Spleen (tissue), 11 donors: ENCODE measurements at regions not wholly inside any gene's neighbourhood (a gene's known extent, or its start where the extent isn't known, plus 50 kb on each side); places are given as distances from the start of the nearest gene placed in this dataset.
A peak's percentile ranks its signal among the peaks of the same experiment; 100 is the strongest.

ENCODE experiments used
- DNase-seq: peaks from one replicate; pipeline ENCODE4 v3.0.0-alpha.2; 2020
- H3K27ac ChIP-seq, 8 donors: fragments of 200-600 bp; sonication (generic) in 7 of 8; 1 replicate in 4 of 8; 2 replicates in 4 of 8; pipeline versions ENCODE4 v1.5.0 to v1.8.0; 2016 to 2021; ENCODE audit warnings: inconsistent platforms in 4 of 8, mild to moderate bottlenecking in 4 of 8, moderate library complexity in 1 of 8
- H3K27me3 ChIP-seq, 7 donors: fragments of 200-600 bp; sonication (generic) in 6 of 7; replicated peaks in 1 of 7; 1 replicate in 4 of 7; 2 replicates in 3 of 7; pipeline versions ENCODE4 v1.5.0 to v1.8.0; 2016 to 2021; ENCODE audit warnings: inconsistent platforms in 3 of 7, mild to moderate bottlenecking in 1 of 7
- H3K36me3 ChIP-seq, 6 donors: fragments of 200-600 bp; sonication (generic) in 5 of 6; 1 replicate in 4 of 6; 2 replicates in 2 of 6; pipeline versions ENCODE4 v1.5.0 to v1.8.0; 2016 to 2021; ENCODE audit warnings: inconsistent platforms in 2 of 6
- H3K4me1 ChIP-seq, 6 donors: fragments of 200-600 bp; sonication (generic) in 5 of 6; 1 replicate in 3 of 6; 2 replicates in 3 of 6; pipeline versions ENCODE4 v1.5.0 to v1.8.0; 2016 to 2021; ENCODE audit warnings: inconsistent platforms in 3 of 6
- H3K4me3 ChIP-seq, 8 donors: fragments of 200-600 bp; sonication (generic) in 7 of 8; 1 replicate in 4 of 8; 2 replicates in 4 of 8; pipeline versions ENCODE4 v1.5.0 to v1.8.0; 2016 to 2021; ENCODE audit warnings: inconsistent platforms in 4 of 8, mild to moderate bottlenecking in 4 of 8, moderate library complexity in 2 of 8
- H3K9me3 ChIP-seq, 8 donors: fragments of 200-600 bp; sonication (generic) in 7 of 8; 1 replicate in 4 of 8; 2 replicates in 4 of 8; pipeline versions ENCODE4 v1.5.0 to v1.8.0; 2016 to 2021; ENCODE audit warnings: inconsistent platforms in 4 of 8
- POLR2A ChIP-seq, 3 donors: fragments of 450-650 bp; IDR thresholded peaks; one replicate each; pipeline ENCODE4 v1.5.1; 2017; ENCODE audit warnings: antibody characterized with exemption in 3 of 3, mild to moderate bottlenecking in 1 of 3
- POLR2AphosphoS5 ChIP-seq, 3 donors: sonication (generic); formaldehyde crosslinking; IDR thresholded peaks; one replicate each; pipeline ENCODE4 v1.5.1; 2017; ENCODE audit warnings: antibody characterized with exemption in 3 of 3
- WGBS, 5 donors: extraction: QIAGEN DNeasy Blood & Tissue Kit in 3 of 5; methylation state at CpG; one replicate each; pipeline versions ENCODE4 v1.1.5 to v1.1.7; 2013 to 2018; 5-methylcytosine and 5-hydroxymethylcytosine counted together
- intact Hi-C: fragments of 100-400 bp; cut with DNase I; formaldehyde crosslinking; loops from one replicate; pipeline ENCODE4 v1.15.0; 2023; ENCODE audit warnings: low total_unique reads
- TF ChIP-seq, protein P1 (sequence below), 11 experiments: fragments of 200-600 bp in 7 of 11; fragments of 450-650 bp in 4 of 11; sonication (generic) in 4 of 11; IDR thresholded peaks in 8 of 11; conservative IDR thresholded peaks in 3 of 11; 1 replicate in 7 of 11; 2 replicates in 4 of 11; pipeline versions ENCODE4 v1.4.0 to v1.8.0; 2016 to 2021; ENCODE audit warnings: antibody characterized with exemption in 11 of 11, inconsistent platforms in 4 of 11, mild to moderate bottlenecking in 1 of 11
- donor health status: healthy with polysubstance abuse.
- donor health status: DM: no; HTN: no; CAD: no; lungs with moderate emphysema.
- donor health status: DM: no; HTN: no; CAD: no.
- donor health status: Bipolar disorder and iron deficiency.
- donor health status: healthy.
- donor health status: DM: no; HTN: no; CAD: no.
- donor health status: DM: yes; HTN: yes; CAD: no.

DNA sequence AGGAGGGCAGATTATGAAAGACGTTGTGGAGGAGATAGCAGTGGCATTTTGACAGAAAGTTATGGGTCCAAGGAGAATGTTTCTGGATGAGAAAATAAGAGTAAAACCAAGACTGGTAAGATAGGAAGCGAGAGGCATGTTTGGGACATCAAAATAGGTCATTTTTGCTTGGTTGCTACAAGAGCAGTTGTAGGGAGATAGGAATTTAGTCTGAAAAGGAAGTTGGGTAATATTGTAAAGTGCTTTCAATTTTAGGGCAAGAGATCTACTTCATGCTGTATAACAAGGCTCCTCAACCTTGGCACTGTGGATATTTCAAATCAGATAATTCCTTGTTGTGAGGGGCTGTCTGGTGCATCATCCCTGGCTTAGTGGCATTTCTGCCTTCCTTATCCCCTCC is 118.0 kb upstream of the DPH6 start:
- H3K4me3 ChIP-seq = no peak overlapping the region
- WGBS, 5 donors = 57 to 77% (median 60%) methylated on average over 2 of the region's 2 CpGs
- TF ChIP-seq POLR2AphosphoS5 (IDR thresholded peaks at IDR 0.05) (no peak), POLR2A (IDR thresholded peaks at IDR 0.05) (no peak)
- TF ChIP-seq, protein P1, sequence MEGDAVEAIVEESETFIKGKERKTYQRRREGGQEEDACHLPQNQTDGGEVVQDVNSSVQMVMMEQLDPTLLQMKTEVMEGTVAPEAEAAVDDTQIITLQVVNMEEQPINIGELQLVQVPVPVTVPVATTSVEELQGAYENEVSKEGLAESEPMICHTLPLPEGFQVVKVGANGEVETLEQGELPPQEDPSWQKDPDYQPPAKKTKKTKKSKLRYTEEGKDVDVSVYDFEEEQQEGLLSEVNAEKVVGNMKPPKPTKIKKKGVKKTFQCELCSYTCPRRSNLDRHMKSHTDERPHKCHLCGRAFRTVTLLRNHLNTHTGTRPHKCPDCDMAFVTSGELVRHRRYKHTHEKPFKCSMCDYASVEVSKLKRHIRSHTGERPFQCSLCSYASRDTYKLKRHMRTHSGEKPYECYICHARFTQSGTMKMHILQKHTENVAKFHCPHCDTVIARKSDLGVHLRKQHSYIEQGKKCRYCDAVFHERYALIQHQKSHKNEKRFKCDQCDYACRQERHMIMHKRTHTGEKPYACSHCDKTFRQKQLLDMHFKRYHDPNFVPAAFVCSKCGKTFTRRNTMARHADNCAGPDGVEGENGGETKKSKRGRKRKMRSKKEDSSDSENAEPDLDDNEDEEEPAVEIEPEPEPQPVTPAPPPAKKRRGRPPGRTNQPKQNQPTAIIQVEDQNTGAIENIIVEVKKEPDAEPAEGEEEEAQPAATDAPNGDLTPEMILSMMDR (IDR thresholded peaks at IDR 0.05 in 8 of 11, conservative IDR thresholded peaks at IDR 0.05 in 3 of 11) = no peak
- intact Hi-C loops = no loop called here
- H3K27me3 ChIP-seq = no peaks in the 10 kb centered on the region
- peak overlapping the region in 1 of 8 donors; percentile 12 for H3K27ac ChIP-seq
- H3K36me3 ChIP-seq = no peaks in the 10 kb centered on the region
- no peak for DNase-seq
- H3K4me1 ChIP-seq = peaks cover 0 to 24% (median 9%) of the 10 kb centered on the region in 6 donors
- H3K9me3 ChIP-seq = no peaks in the 10 kb centered on the region

DNA sequence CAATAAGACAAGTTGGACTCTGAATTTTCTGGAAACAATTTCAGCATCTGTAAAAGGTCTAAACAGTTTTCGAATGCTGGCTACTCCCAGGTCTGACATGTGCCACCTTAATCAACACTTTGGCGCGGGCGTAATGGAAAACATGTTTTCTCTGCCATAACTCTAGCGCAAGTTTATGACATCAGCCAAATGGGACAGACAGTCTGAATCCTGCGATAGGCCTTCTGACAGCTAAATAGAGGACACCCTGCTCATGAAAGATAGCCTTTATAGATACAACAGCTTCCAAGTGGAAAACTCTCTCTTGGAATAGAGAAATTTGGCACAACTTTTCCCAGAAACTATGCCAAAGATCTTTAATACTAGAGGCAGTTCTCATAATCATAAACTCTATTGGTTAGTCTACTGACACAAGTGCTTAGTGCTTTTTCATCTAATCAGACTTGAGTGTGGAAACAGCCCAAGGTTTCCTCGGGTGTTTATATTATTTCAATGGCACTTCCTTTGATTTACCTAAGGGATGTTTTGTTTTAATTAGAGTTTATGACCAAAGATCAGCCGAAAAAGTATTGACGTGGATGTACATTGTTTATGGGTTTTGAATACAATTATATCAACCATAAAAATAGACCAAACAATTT is 120.1 kb upstream of the DPH6 start:
- intact Hi-C loops = no loop called here
- TF ChIP-seq, protein P1 (IDR thresholded peaks at IDR 0.05 in 8 of 11, conservative IDR thresholded peaks at IDR 0.05 in 3 of 11) = no peak
- TF ChIP-seq POLR2AphosphoS5 (IDR thresholded peaks at IDR 0.05) (no peak), POLR2A (IDR thresholded peaks at IDR 0.05) (no peak)
- WGBS, 5 donors = 69 to 88% (median 84%) methylated on average over 9 of the region's 9 CpGs
- Histone ChIP-seq H3K27ac (peak overlapping the region; percentile 19 to 75 (median 66)), H3K9me3 (no peaks in the 10 kb centered on the region), H3K4me3 (no peak overlapping the region), H3K27me3 (no peaks in the 10 kb centered on the region), H3K4me1 (peaks cover 0 to 24% (median 9%) of the 10 kb centered on the region in 6 donors), H3K36me3 (no peaks in the 10 kb centered on the region)
- DNase-seq = no peak

DNA sequence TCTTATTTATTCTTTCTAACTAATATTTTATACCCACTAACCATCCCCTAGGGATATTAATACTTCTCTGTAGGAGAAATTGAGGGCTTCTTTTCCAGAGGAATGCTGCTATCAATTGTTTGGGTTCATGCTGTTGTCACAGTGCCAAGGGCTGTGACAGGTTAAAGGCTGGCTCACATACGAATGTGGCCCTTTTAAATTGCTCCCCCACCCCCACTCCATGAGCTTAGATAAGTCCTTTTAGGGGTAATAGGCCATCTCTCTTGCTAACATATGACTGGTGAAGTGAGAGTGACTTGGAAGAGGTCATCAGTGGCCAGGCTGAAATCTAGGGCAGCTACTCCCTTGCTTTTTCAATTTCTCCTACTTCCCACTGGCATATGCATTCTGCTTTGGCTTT is 121.9 kb upstream of the DPH6 start:
- WGBS, 5 donors = 52 to 75% (median 62%) methylated on average over 1 of the region's 1 CpG

DNA sequence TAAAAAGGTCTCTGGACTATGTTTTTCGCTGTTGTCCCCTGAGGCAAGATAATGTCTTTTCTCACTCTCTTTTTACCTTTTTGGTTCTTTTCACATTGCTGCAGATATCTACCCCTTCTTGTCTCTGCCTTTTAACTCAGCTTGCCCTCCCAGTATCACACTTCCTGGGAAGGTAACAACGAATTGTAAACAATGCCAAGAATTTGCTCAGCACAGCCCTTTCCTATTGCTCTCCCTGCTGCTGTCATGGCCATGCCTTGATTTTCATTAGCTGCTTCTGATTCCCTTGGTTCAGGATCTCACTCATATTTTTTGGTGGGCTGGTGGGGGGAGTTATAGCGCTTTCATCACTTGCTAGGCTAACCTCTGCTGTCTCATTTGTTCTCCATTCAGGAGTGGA is 123.1 kb upstream of the DPH6 start:
- TF ChIP-seq POLR2A (IDR thresholded peaks at IDR 0.05) (no peak), POLR2AphosphoS5 (IDR thresholded peaks at IDR 0.05) (no peak)
- TF ChIP-seq, protein P1 (IDR thresholded peaks at IDR 0.05 in 8 of 11, conservative IDR thresholded peaks at IDR 0.05 in 3 of 11) = no peak
- WGBS, 5 donors = 73 to 90% (median 79%) methylated on average over 3 of the region's 3 CpGs
- Histone ChIP-seq H3K9me3 (no peaks in the 10 kb centered on the region), H3K36me3 (no peaks in the 10 kb centered on the region), H3K4me1 (peaks cover 10 to 42% (median 15%) of the 10 kb centered on the region in 6 donors), H3K4me3 (no peak overlapping the region), H3K27me3 (no peaks in the 10 kb centered on the region), H3K27ac (peak overlapping the region in 2 of 8 donors; percentile 8 to 75)
- DNase-seq = no peak
- intact Hi-C loops = no loop called here

More for the DNA sequence above, 121.9 kb upstream of the DPH6 start:
- no peaks in the 10 kb centered on the region for H3K27me3 ChIP-seq
- DNase-seq = no peak
- H3K27ac ChIP-seq = peak overlapping the region in 4 of 8 donors; percentile 10 to 75 (median 62)
- H3K4me1 ChIP-seq = peaks cover 6 to 32% (median 11%) of the 10 kb centered on the region in 6 donors
- no peak overlapping the region for H3K4me3 ChIP-seq
- H3K36me3 ChIP-seq = no peaks in the 10 kb centered on the region
- TF ChIP-seq POLR2A (IDR thresholded peaks at IDR 0.05) (no peak), POLR2AphosphoS5 (IDR thresholded peaks at IDR 0.05) (no peak)
- TF ChIP-seq, protein P1 (IDR thresholded peaks at IDR 0.05 in 8 of 11, conservative IDR thresholded peaks at IDR 0.05 in 3 of 11) = no peak
- intact Hi-C loops = no loop called here
- H3K9me3 ChIP-seq = no peaks in the 10 kb centered on the region
